HepG2 (cell line): ENCODE measurements at regions not wholly inside any gene's neighbourhood (a gene's known extent, or its start where the extent isn't known, plus 50 kb on each side); places are given as distances from the start of the nearest gene placed in this dataset.

ENCODE experiments used
- ARNT ChIP-seq: fragments of 450-650 bp; IDR thresholded peaks from 2 replicates; pipeline ENCODE4 v1.6.1; 2017
- CC2D1A ChIP-seq: sonication (generic); formaldehyde crosslinking; IDR thresholded peaks from 2 replicates; pipeline ENCODE4 v1.8.1; 2023; ENCODE audit warnings: mild to moderate bottlenecking, missing genetic modification reagents
- EP300 ChIP-seq, 3 experiments: sonication (generic) in 1 of 3; formaldehyde crosslinking in 1 of 3; IDR thresholded peaks; 2 replicates each; pipeline versions ENCODE4 v1.5.1 to v1.6.1; 2011 to 2020; ENCODE audit warnings: low read depth in 2 of 3, low read length in 2 of 3, borderline replicate concordance in 1 of 3, improper control_type of control experiment in 1 of 3, mild to moderate bottlenecking in 1 of 3, missing genetic modification reagents in 1 of 3, moderate library complexity in 1 of 3
- ERF ChIP-seq: IDR thresholded peaks from 2 replicates; pipeline ENCODE4 v1.6.1; 2018; ENCODE audit warnings: missing biosample characterization, missing genetic modification reagents
- FOXJ3 ChIP-seq: sonication (generic); formaldehyde crosslinking; IDR thresholded peaks from 2 replicates; pipeline ENCODE4 v1.4.0; 2020; ENCODE audit warnings: missing genetic modification reagents, mild to moderate bottlenecking, borderline replicate concordance
- FOXK1 ChIP-seq: sonication (generic); formaldehyde crosslinking; IDR thresholded peaks from 2 replicates; pipeline ENCODE4 v1.4.0; 2020; ENCODE audit warnings: low read depth, missing genetic modification reagents, borderline replicate concordance
- HMG20B ChIP-seq: conservative IDR thresholded peaks from 2 replicates; pipeline ENCODE4 v1.6.1; 2016; ENCODE audit warnings: missing genetic modification reagents, missing compliant biosample characterization
- IKZF4 ChIP-seq: sonication (generic); formaldehyde crosslinking; IDR thresholded peaks from 2 replicates; pipeline ENCODE4 v1.5.1; 2020; ENCODE audit warnings: borderline replicate concordance, mild to moderate bottlenecking, low read depth, missing genetic modification reagents; ENCODE audit errors: not compliant biosample characterization
- IRF2 ChIP-seq: IDR thresholded peaks from 2 replicates; pipeline ENCODE4 v1.6.1; 2018; ENCODE audit warnings: missing genetic modification reagents, missing compliant biosample characterization
- MXI1 ChIP-seq: IDR thresholded peaks from 3 replicates; pipeline ENCODE4 v1.6.1; 2012; ENCODE audit warnings: low read depth, low read length, inconsistent platforms, borderline replicate concordance
- PHF21A ChIP-seq: sonication (generic); formaldehyde crosslinking; IDR thresholded peaks from 2 replicates; pipeline ENCODE4 v1.5.0; 2020; ENCODE audit warnings: mild to moderate bottlenecking, missing genetic modification reagents
- PREB ChIP-seq: sonication (generic); formaldehyde crosslinking; IDR thresholded peaks from 2 replicates; pipeline ENCODE4 v1.4.0; 2020; ENCODE audit warnings: missing genetic modification reagents
- SALL1 ChIP-seq: sonication (generic); formaldehyde crosslinking; IDR thresholded peaks from 2 replicates; pipeline ENCODE4 v1.8.0; 2022; ENCODE audit warnings: mild to moderate bottlenecking, missing genetic modification reagents
- SMC3 ChIP-seq: IDR thresholded peaks from 2 replicates; pipeline ENCODE4 v1.6.1; 2011; ENCODE audit warnings: low read length, improper control_type of control experiment
- SP5 ChIP-seq: IDR thresholded peaks from 2 replicates; pipeline ENCODE4 v1.6.1; 2016; ENCODE audit warnings: low read depth, borderline replicate concordance
- THAP11 ChIP-seq: IDR thresholded peaks from 2 replicates; pipeline ENCODE4 v1.6.1; 2016; ENCODE audit warnings: missing biosample characterization, missing genetic modification reagents
- THAP8 ChIP-seq: sonication (generic); formaldehyde crosslinking; IDR thresholded peaks from 2 replicates; pipeline ENCODE4 v1.5.1; 2020; ENCODE audit warnings: missing genetic modification reagents, mild to moderate bottlenecking, borderline replicate concordance
- YEATS2 ChIP-seq: sonication (generic); formaldehyde crosslinking; IDR thresholded peaks from 2 replicates; pipeline ENCODE4 v1.4.0; 2020; ENCODE audit warnings: missing genetic modification reagents, borderline replicate concordance
- ZBTB2 ChIP-seq: sonication (generic); formaldehyde crosslinking; IDR thresholded peaks from 2 replicates; pipeline ENCODE4 v1.8.0; 2022; ENCODE audit warnings: low read depth, missing genetic modification reagents
- ZIK1 ChIP-seq: sonication (generic); formaldehyde crosslinking; IDR thresholded peaks from 2 replicates; pipeline ENCODE4 v1.5.0; 2020; ENCODE audit warnings: mild to moderate bottlenecking, low read depth, missing genetic modification reagents, borderline replicate concordance
- ZMAT3 ChIP-seq: sonication (generic); formaldehyde crosslinking; conservative IDR thresholded peaks from 2 replicates; pipeline ENCODE4 v1.7.0; 2021; ENCODE audit warnings: missing genetic modification reagents
- ZNF280B ChIP-seq: sonication (generic); formaldehyde crosslinking; IDR thresholded peaks from 2 replicates; pipeline ENCODE4 v1.5.0; 2020; ENCODE audit warnings: missing genetic modification reagents, mild to moderate bottlenecking, borderline replicate concordance
- ZNF335 ChIP-seq: sonication (generic); formaldehyde crosslinking; IDR thresholded peaks from 2 replicates; pipeline ENCODE4 v1.4.0; 2020; ENCODE audit warnings: missing genetic modification reagents
- ZNF589 ChIP-seq: sonication (generic); formaldehyde crosslinking; conservative IDR thresholded peaks from 2 replicates; pipeline ENCODE4 v1.8.0; 2022; ENCODE audit warnings: mild to moderate bottlenecking, moderate library complexity, missing genetic modification reagents

- no peak for TF ChIP-seq THAP8
- TF ChIP-seq ZIK1 (CRISPR knock-in tag), result no peak
- TF ChIP-seq YEATS2 (CRISPR knock-in tag), result peak; percentile 53; the same call in 1 of the 2 replicates
- TF ChIP-seq PHF21A (CRISPR knock-in tag), result peak; percentile 84
- peak; percentile 84 for TF ChIP-seq FOXK1 (CRISPR knock-in tag)
- TF ChIP-seq SALL1 (CRISPR knock-in tag), result peak; percentile 85; the same call in 1 of the 2 replicates
- no peak for TF ChIP-seq CC2D1A
- 0 out of 2 replicates have a peak, but pooled peaks have one; percentile 25 for TF ChIP-seq ZMAT3 (CRISPR knock-in tag)
- TF ChIP-seq ARNT, result no peak
- TF ChIP-seq EP300 (IDR thresholded peaks at IDR 0.05; ENCODE audit: low read depth in 2 of 2, low read length in 2 of 2), result peak in 1 of 2 experiments; percentile 98; a peak in 2 of 4 replicates
- peak; percentile 93 for TF ChIP-seq EP300 (CRISPR knock-in tag; IDR thresholded peaks at IDR 0.05; ENCODE audit: borderline replicate concordance)
- no peak for TF ChIP-seq ZNF280B (CRISPR knock-in tag)
- TF ChIP-seq ZBTB2 (CRISPR knock-in tag), result no peak
- TF ChIP-seq FOXJ3 (CRISPR knock-in tag), result peak; percentile 94
- peak; percentile 64 for TF ChIP-seq THAP11 (CRISPR knock-in tag)
- TF ChIP-seq IKZF4 (CRISPR knock-in tag), result no peak
- TF ChIP-seq IRF2 (CRISPR knock-in tag), result peak; percentile 54; the same call in 1 of the 2 replicates
- TF ChIP-seq ZNF335 (CRISPR knock-in tag), result no peak
- no peak for TF ChIP-seq PREB (CRISPR knock-in tag)
- TF ChIP-seq SMC3, result peak; percentile 18; the same call in 1 of the 2 replicates
- no peak for TF ChIP-seq ZNF589 (CRISPR knock-in tag)
- peak; percentile 78; the same call in 1 of the 2 replicates for TF ChIP-seq ERF (CRISPR knock-in tag)
- no peak; the same call in 1 of the 2 replicates for TF ChIP-seq SP5 (CRISPR knock-in tag)
- TF ChIP-seq MXI1, result 0 out of 3 replicates have a peak, but pooled peaks have one; percentile 19
- TF ChIP-seq HMG20B (CRISPR knock-in tag), result 0 out of 2 replicates have a peak, but pooled peaks have one; percentile 34
Observed at GRCh38 chr3:148601766-148602685, 95.7 kb upstream of the AGTR1 start (continued).
